Smooth muscle cell (in vitro differentiated cells): ENCODE measurements at regions not wholly inside any gene's neighbourhood (a gene's known extent, or its start where the extent isn't known, plus 50 kb on each side); places are given as distances from the start of the nearest gene placed in this dataset.

ENCODE experiments used
- DNase-seq: peaks from one replicate; lab custom pipeline; 2025; ENCODE audit not compliant: unreplicated experiment; lab: John Stamatoyannopoulos, UW
- H2AFZ ChIP-seq: fragments of 200-600 bp; sonication (generic); 2 replicates; pipeline ENCODE4 v1.6.0; 2016; ENCODE audit warnings: antibody characterized with exemption, low read depth, mild to moderate bottlenecking
- H3F3A ChIP-seq: fragments of 200-600 bp; sonication (generic); 2 replicates; pipeline ENCODE4 v1.6.0; 2017; ENCODE audit warnings: antibody characterized with exemption, low read depth
- H3K27ac ChIP-seq: fragments of 200-600 bp; sonication (generic); 2 replicates; pipeline ENCODE4 v1.5.1; 2016; ENCODE audit warnings: low read depth, mild to moderate bottlenecking
- H3K27me3 ChIP-seq: fragments of 200-600 bp; sonication (generic); 2 replicates; pipeline ENCODE4 v1.6.1; 2016; ENCODE audit warnings: low read depth, mild to moderate bottlenecking
- H3K36me3 ChIP-seq: fragments of 200-600 bp; sonication (generic); 2 replicates; pipeline ENCODE4 v1.5.1; 2016; ENCODE audit warnings: low read depth
- H3K4me1 ChIP-seq: fragments of 200-600 bp; sonication (generic); 2 replicates; pipeline ENCODE4 v1.5.1; 2016; ENCODE audit warnings: low read depth
- H3K4me2 ChIP-seq: fragments of 200-600 bp; sonication (generic); 2 replicates; pipeline ENCODE4 v1.6.0; 2016; ENCODE audit warnings: mild to moderate bottlenecking
- H3K4me3 ChIP-seq: fragments of 200-600 bp; sonication (generic); 2 replicates; pipeline ENCODE4 v1.5.1; 2016; ENCODE audit warnings: mild to moderate bottlenecking
- H3K79me2 ChIP-seq: fragments of 200-600 bp; sonication (generic); 2 replicates; pipeline ENCODE4 v1.6.0; 2016; ENCODE audit warnings: low read depth, mild to moderate bottlenecking
- H3K9ac ChIP-seq: fragments of 200-600 bp; sonication (generic); 2 replicates; pipeline ENCODE4 v1.6.0; 2016; ENCODE audit warnings: low read depth
- H3K9me3 ChIP-seq: fragments of 200-600 bp; sonication (generic); replicated peaks from 2 replicates; pipeline ENCODE4 v1.5.1; 2016; ENCODE audit warnings: low read depth
- H4K20me1 ChIP-seq: fragments of 200-600 bp; sonication (generic); 2 replicates; pipeline ENCODE4 v1.6.0; 2016; ENCODE audit warnings: low read depth
- WGBS: methylation state at CpG from one replicate; pipeline ENCODE4 v1.1.7; 2016; ENCODE audit warnings: low lambda C conversion rate; 5-methylcytosine and 5-hydroxymethylcytosine counted together
- TF ChIP-seq, protein P1 (sequence below): fragments of 200-600 bp; sonication (generic); IDR thresholded peaks from 2 replicates; pipeline ENCODE4 v1.5.1; 2017; ENCODE audit warnings: borderline replicate concordance, mild to moderate bottlenecking, antibody characterized with exemption; ENCODE audit not compliant: insufficient read depth, poor library complexity, severe bottlenecking

DNA sequence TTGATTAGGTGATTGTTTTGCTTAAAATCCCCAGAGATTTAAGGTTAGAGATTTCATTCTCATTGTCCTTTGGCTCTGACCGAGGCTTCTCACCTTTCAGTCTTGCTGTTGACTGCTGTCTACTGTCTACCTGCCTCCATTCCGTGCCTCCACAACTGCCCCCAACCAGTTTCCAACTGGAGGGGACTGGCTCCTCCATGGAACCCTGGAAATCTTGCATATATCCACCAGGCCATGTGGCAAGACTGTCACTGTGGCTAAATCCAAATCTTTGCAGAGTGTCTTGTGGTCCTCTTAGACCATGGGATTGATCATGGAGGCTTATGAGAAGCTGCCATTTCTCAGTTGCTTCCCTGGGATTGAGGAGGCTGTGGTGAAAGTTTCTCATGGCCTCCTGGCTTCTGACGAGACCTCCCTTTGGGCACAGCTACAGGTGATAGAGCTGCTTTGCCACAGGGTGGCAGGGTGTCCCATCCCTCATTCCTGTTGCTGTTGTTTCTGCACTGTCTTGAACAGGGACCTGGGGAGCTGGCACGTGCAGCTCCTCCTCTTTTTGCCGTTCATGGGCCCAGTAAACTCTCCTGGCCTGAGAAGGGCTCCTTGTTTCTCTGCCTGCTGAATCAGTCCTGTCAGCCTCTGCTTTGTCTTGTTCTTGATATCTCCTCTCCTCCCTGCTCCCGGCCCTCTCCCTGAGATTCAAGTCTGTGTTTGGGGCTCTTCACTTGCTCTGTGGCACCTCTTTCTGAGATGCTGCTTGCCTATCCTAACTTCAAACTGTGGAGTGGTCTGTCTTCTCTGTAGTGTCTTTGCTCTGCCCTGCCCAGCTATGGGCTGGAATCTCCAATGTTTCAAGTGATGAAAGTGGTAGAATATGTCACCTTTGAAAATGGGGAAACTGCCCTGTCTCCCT lies 63.6 kb upstream of the IGFBP3 start:
- no peak overlapping the region for H3K9ac ChIP-seq
- no peaks in the 10 kb centered on the region for H4K20me1 ChIP-seq
- H3K27me3 ChIP-seq = no peaks in the 10 kb centered on the region
- no peak overlapping the region for H3K4me3 ChIP-seq
- TF ChIP-seq, protein P1, sequence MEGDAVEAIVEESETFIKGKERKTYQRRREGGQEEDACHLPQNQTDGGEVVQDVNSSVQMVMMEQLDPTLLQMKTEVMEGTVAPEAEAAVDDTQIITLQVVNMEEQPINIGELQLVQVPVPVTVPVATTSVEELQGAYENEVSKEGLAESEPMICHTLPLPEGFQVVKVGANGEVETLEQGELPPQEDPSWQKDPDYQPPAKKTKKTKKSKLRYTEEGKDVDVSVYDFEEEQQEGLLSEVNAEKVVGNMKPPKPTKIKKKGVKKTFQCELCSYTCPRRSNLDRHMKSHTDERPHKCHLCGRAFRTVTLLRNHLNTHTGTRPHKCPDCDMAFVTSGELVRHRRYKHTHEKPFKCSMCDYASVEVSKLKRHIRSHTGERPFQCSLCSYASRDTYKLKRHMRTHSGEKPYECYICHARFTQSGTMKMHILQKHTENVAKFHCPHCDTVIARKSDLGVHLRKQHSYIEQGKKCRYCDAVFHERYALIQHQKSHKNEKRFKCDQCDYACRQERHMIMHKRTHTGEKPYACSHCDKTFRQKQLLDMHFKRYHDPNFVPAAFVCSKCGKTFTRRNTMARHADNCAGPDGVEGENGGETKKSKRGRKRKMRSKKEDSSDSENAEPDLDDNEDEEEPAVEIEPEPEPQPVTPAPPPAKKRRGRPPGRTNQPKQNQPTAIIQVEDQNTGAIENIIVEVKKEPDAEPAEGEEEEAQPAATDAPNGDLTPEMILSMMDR = no peak
- no peaks in the 10 kb centered on the region for H3K36me3 ChIP-seq
- no peak overlapping the region for H3K4me2 ChIP-seq
- H3K9me3 ChIP-seq = no peaks in the 10 kb centered on the region
- no peak overlapping the region for H2AFZ ChIP-seq
- no peaks in the 10 kb centered on the region for H3K79me2 ChIP-seq
- WGBS = 90% methylated on average over 6 of the region's 6 CpGs
- DNase-seq = no peak
- H3F3A ChIP-seq = peaks cover 10% of the 10 kb centered on the region
- H3K4me1 ChIP-seq = no peaks in the 10 kb centered on the region
- H3K27ac ChIP-seq = no peak overlapping the region

DNA sequence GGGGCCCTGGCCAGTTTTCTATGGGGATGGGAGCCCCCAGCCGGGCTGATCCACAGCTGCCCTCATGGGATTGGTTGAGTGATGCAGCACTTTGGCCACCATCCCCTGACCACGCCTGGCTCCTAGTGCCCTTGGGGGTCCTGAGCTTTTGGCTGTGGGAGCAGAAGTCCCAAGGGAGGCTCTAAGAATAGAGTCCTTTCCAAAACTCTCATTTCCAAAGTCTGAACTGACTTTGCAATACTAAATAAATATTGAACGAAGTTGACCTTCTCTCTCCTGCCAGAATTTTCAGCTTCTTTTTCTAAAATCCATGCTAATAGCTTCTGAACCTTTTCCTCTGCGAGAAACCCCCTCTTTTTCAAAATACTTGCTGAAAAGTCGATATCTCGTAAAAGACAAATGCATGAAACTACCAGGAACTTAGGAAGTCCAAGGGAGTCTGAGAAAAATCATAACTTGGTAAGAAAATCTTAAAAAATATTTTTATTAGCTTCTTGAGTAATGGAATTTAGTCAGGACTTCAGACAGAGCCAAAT lies 62.7 kb upstream of the IGFBP3 start:
- no peak for DNase-seq
- Histone ChIP-seq H3K4me3 (no peak overlapping the region), H3K4me1 (peaks cover 4% of the 10 kb centered on the region), H3K79me2 (no peaks in the 10 kb centered on the region), H3K9ac (no peak overlapping the region), H3K4me2 (no peak overlapping the region), H3K36me3 (no peaks in the 10 kb centered on the region), H4K20me1 (no peaks in the 10 kb centered on the region), H3K9me3 (no peaks in the 10 kb centered on the region), H3K27me3 (no peaks in the 10 kb centered on the region), H3K27ac (no peak overlapping the region), H3F3A (peaks cover 18% of the 10 kb centered on the region), H2AFZ (no peak overlapping the region)
- WGBS = 98% methylated on average over 6 of the region's 6 CpGs
- TF ChIP-seq, protein P1 = no peak

DNA sequence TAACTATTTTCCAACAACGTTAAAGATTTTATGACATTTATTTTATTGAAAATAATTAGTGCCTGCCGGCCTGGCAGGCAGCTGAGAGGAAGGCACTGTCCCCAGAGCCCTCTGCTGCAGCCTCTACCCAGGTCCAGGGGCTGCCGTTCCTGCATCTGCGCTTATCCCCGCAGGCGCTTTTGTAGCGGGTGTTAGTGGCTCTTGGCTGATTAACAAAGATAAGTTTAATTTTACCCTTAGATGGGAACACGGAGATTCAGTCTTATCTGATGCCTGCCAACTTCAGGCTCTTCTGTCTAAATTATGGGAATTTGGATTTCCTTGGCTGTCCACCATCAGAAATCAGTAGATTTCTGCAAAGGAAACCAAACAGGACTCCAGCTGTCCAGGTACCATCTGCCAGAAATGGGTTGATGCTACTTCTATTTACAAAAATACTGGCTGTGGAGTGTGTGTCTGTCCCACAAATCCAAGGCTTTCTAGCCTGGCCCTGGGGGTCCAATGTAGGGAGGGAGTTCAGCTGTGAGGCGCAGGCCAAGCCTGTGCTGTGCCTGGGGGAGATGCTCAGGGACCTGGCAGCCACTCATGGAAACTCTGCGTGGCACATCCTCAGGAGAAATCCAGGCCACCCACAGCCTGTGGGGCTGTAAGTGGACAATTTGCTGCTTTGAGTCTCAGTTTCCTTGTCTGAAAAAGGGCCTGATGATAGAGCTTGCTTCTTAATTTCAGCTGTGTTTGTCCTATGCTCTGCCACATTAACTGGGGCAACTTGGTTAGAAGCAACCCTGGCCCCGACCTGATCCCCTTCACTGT lies 62.0 kb upstream of the IGFBP3 start:
- H3K4me3 ChIP-seq = no peak overlapping the region
- H3K36me3 ChIP-seq = no peaks in the 10 kb centered on the region

More for the DNA sequence above, 62.0 kb upstream of the IGFBP3 start:
- Histone ChIP-seq H3K27me3 (no peaks in the 10 kb centered on the region), H3K4me1 (peaks cover 10% of the 10 kb centered on the region), H3K9me3 (no peaks in the 10 kb centered on the region), H4K20me1 (no peaks in the 10 kb centered on the region), H3K9ac (no peak overlapping the region), H2AFZ (no peak overlapping the region), H3K79me2 (no peaks in the 10 kb centered on the region), H3K27ac (no peak overlapping the region), H3F3A (peaks cover 22% of the 10 kb centered on the region), H3K4me2 (no peak overlapping the region)
- TF ChIP-seq, protein P1 = no peak
- WGBS = 91% methylated on average over 11 of the region's 11 CpGs
- no peak for DNase-seq
